Fibroblast of mammary gland (primary cell): ENCODE measurements at regions not wholly inside any gene's neighbourhood (a gene's known extent, or its start where the extent isn't known, plus 50 kb on each side); places are given as distances from the start of the nearest gene placed in this dataset.

Source experiments
- DNase-seq: peaks from one replicate; pipeline ENCODE4 v3.0.0-alpha.2; 2010; ENCODE audit warnings: low read depth
- H3K4me3 ChIP-seq: 2 replicates; pipeline ENCODE4 v1.5.1; 2011; ENCODE audit warnings: low read depth, mild to moderate bottlenecking, low read length, moderate library complexity; ENCODE audit not compliant: control insufficient read depth
- CTCF ChIP-seq: conservative IDR thresholded peaks from 2 replicates; pipeline ENCODE4 v1.5.1; 2011; ENCODE audit warnings: low read depth, low read length, inconsistent platforms; ENCODE audit not compliant: control insufficient read depth, insufficient read depth

- TF ChIP-seq CTCF, result no peak
- no peak for DNase-seq
- no peak overlapping the region for H3K4me3 ChIP-seq
Measured at GRCh38 chr20:24211972-24212371, 223.4 kb upstream of the GGTLC1 start.

DNA sequence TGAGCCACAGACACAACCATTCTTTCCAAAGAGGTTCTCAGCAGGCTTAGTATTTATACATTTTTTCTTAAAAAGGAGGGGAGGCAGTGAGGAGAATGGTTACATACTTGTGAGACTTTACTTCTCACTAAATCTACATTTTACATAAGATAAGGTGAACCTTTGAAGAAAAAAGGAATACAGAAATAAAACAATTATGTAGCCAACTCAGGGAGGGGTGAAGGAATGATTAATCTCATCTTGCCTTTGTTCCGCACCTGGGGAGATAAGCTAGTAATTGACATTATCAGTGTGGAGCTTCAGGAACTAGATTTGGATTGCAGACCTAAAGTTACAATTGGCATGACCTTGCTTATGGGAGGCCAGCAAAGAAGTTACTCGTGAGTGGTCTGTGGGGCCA is 221.8 kb upstream of the GGTLC1 start:
- TF ChIP-seq CTCF, result no peak

DNA sequence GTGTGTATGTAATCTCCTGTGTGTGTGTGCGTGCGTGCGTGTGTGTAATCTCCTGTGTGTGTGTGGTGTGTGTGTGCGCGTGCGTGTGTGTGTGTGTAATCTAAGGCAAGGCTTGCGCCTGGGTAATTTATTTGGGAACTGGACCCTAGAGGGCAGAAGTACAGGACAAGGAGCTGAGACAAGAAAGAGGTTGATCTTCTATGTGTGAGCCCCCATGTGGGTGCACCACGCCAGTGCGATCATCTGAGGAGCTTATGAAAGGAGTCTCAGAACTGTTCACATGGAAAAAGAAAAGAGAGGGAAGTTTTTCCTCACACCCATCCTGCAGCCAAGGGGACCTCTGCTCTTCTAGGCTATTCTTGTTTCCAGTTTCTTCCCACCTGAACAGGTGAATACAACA is 220.1 kb upstream of the GGTLC1 start:
- TF ChIP-seq CTCF, result no peak
- DNase-seq, result no peak
- H3K4me3 ChIP-seq, result no peak overlapping the region

More for the DNA sequence above, 221.8 kb upstream of the GGTLC1 start:
- H3K4me3 ChIP-seq, result no peak overlapping the region
- no peak for DNase-seq

- H3K4me3 ChIP-seq, result no peak overlapping the region
- no peak for DNase-seq
- TF ChIP-seq CTCF, result no peak
Measured at GRCh38 chr20:24207803-24208300, 219.3 kb upstream of the GGTLC1 start.

GRCh38 chr20:24206995-24207394 is 218.4 kb upstream of the GGTLC1 start:
- no peak for TF ChIP-seq CTCF
- no peak overlapping the region for H3K4me3 ChIP-seq
- no peak for DNase-seq

DNA sequence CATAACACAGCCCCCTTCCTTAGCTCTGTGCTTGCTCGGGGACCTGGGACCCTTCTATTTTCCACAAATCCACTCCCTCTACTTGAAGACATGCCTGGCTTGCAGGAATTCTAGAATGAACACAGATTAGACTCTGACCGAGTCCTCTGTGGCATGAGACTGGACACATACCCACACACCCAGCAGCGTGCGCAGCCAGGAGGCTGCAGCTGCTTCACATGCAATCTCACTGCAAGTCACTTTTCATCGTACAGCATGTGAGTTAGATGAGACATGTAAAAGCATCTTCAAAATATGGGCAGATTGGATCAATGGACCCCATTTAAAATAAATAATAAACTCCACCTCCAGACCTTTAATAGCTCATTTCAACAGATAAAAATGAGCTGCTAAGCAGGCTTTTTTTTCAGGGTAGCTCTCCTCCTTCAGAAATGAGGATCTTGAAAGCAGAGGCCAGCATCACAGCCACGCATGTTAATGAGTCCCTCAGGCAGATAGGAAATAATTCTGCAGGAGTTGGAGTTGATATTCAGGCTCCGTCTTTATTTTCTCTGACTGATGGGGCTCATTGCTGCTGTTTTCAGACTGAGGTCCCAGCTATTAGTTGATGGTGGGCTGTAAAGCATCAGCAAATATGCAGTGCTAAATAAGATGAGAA is 215.1 kb upstream of the GGTLC1 start:
- no peak for TF ChIP-seq CTCF
- DNase-seq, result no peak
- no peak overlapping the region for H3K4me3 ChIP-seq
